ENCODE measurements at regions not wholly inside any gene's neighbourhood (a gene's known extent, or its start where the extent isn't known, plus 50 kb on each side); places are given as distances from the start of the nearest gene placed in this dataset.

GRCh38 chr5:91910247-91910646 is 527.1 kb upstream of the ARRDC3 start:
- TF ChIP-seq CTCF (conservative IDR thresholded peaks at IDR 0.05; ENCODE audit: low read length) (no peak), EZH2phosphoT487 (IDR thresholded peaks at IDR 0.05; ENCODE audit: borderline replicate concordance) (no peak)

All from Loucy (cell line).